ENCODE measurements at regions not wholly inside any gene's neighbourhood (a gene's known extent, or its start where the extent isn't known, plus 50 kb on each side); places are given as distances from the start of the nearest gene placed in this dataset.

DNA sequence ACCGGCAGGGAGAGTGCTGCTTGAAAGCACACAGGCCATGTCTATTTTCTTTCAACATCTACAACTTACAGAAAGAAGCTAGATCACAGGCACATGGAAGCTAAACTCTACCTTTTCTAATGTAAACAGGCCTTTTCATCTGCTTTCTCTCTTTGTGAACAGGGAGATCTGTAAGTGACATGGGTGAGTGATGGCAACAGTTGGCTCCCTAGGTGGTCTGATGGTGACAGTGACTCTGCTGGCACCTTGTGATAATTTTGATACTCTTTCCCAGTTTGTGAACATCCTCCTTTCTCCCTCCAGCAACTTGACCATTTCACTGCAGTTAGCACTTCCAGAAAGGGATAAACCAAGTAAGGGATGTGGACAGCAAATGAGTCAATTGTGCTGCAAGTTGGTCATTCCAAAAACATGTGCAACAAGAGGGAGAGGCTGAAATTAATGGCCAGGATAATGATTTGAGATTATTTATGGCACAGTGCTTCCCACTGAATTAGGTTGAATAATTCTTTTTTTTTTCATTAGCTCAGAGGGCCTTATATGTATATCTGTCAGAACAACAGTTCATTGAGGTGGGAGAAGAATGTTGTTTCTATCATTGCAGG, 89.5 kb downstream of the XCL2 start:
- DNase-seq: no peak

DNA sequence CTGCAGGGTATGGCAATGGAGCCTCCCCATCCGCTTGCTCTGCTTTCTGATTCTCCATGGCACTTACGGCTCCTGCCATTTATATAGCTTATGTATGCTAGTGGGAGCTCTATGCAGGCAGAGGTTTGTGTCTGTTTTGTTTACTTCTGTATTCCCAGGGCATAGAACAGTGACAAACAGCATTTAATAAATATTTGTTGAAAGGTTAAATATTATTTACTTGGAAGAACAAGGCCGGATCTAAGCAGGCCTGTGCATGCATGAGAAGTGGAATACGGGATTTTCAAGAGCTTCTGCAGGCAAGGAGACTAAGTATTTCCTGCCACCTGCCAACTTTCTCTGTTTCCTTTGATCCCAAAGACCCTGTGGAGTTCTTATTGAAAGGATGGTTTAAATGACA, 90.7 kb downstream of the XCL2 start:
- no peak for DNase-seq

DNA sequence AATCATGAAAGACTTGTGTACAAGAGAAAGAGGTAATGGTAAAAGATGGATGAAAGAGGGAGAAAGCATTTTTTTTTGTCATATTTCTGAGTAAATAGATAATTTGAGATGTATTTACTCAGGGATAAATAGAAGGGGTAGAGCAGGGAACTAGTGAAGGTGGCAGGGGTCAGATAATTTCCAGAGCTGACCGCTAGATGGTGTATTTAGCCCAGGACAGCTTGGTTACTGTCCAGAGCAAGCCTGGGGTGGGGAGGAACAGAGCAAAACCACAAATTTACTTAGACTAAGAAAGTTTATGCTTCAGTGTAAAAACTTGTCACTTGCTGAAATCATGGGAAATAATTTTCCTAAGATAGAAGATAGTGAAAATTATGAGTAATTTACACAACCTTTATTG, 91.5 kb downstream of the XCL2 start:
- no peak for DNase-seq

DNA sequence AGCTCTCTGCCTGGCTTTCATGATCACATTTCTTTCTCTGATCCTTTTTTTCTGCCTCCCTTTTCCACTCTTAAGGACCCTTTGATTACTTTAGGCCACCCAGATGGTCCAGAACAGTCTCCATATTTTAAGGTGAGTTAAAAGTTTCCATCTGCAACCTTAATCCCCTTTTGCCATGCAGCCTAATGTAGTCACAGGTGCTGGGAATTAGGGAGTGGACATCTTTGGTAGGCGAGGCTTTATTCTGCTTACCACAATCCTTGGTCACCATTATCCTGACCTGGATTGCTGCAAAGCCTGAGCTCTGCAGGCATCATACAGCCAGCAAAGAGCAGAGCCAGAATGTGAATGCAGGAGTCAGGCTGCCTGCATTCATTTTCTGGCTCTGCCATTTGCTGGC, 95.9 kb downstream of the XCL2 start:
- no peak for DNase-seq

DNA sequence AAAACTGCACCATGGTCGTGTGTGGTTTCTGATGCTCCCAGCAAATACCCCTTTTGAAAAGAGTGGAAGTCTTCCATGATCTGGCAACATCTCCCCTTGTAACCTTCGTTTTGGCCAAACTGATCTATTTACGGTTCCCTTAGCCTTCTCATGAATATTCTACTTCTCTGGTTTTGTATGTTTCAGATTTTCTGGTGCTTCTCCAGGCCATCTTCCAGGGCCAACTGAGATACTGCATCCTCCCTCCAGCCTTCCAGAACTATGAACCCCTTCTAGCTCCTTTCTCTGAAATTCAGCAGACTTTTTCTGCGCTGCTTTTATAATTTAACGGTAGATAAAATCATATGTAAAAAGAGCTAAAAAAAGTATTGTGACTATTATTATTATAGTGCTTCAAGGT, 97.7 kb downstream of the XCL2 start:
- DNase-seq: no peak

DNA sequence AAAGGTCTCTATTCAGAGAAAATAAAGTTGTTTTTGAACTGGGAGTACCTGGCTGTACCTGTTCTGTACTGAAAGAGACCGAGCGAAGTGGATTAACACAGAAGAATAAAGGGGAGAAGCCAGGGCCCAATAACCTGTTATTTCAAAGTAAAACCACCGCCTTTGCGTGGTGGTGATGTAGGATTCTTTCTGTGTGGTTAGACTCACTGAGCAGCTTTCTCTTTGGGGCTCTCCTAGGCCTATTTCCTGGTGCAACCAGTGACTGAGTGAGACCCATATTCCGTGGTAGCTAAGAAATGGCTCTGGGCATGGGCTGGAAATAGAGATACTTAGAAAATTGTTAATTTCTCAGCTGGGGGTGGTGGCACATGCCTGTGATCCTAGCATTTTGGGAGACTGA, 99.9 kb downstream of the XCL2 start:
- DNase-seq: no peak

DNA sequence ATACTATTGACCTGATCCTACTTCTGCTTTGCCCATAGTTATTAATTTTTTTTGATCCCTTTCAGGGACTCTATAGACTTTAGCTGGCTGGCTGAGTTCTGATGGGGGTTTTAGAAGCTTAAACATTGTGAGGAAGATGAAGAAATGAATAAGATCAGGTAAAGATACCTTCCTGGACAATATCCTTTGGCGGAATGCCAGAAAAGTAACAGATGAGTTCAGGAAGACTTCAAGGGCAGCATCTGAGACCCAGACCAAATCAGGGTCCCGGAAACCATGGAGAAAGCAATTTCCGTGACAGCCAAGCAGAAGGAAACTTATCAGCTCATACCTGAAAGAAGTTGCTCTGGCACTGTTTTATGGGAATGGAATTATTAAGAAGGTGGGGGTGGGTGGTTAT, 100.4 kb downstream of the XCL2 start:
- DNase-seq: no peak

DNA sequence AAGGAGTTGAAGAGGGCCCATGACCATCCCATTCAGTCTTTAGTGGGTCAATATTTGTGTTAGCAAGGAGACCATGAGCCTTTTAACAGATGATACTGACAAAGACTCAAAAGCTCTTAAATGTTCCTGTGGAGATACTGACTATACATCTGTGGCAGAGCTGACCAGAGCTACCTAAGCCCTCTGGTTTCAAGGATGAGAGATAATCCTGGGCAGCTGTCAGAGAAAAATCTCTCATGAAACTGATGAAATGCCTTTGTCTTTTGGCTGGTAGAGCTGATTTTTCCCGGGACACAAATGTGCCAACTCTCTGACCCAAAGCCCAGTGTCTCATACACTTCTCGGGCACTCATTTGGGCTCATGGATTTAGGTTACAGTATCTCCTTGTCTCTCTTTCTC, 100.9 kb downstream of the XCL2 start:
- DNase-seq: no peak

DNA sequence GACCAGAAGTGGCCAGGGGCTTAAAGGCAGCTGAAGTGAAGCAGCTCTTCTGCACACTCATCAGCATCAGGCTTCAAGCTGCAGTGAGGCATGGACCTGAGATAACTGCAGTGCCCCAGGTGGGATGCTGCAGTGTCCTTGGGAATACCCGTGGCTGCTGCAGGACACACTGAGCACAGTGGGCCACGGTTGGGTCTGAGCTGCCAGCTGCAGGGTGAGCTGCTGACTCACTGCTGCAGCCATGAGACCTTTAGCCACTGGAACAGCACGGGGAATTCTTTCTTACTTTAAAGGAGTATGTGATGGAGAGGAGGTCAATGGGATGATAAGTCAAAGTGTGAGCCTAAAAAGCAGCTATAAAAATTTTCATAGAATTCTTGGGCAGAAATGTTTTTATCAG, 102.1 kb downstream of the XCL2 start:
- DNase-seq: no peak

DNA sequence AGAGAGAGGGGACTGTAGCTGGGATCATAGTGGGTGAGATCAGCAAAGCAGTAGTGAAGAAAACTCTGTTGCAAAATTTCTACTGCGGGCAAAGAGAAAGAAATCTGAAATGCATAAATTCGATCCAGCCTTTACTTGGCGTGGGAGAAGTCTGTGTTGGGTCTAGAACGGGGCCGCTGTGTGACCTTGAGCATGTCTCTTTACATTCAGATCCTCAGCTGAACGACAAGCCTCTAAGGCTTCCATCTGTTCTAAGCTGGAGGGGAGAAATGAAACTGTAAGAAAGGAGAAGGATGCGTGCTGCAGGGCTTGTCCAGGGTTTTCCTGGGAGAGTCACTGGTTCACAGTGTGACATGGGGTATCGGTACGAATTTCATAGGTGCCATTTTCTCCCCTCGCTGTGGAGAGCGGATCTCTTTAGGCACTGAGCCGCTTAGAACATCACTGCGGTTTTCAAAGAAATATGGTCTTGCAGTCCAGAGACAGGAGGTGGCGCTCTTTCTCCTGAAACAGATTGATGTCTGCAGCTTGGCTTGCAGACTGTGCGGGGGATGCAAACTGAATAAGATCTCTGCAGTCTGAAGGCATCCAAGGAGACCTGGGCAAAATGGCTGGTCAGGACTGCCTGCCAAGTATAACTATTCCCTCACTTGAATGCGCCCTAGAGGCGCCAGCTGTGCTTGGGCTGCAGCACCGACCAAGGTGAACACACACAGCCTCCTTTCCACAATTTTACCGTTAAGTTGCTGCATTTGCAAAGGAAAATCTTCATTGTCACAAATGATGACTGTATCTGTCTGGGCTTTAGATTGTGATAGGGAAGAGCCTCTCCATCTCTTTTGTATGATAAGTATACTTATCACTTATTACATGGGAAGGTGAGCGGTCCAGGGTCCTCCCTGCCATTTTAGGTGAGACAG, 104.1 kb downstream of the XCL2 start:
- DNase-seq: peak in 3 of 4 experiments; percentile 19 to 61 (median 55)

DNA sequence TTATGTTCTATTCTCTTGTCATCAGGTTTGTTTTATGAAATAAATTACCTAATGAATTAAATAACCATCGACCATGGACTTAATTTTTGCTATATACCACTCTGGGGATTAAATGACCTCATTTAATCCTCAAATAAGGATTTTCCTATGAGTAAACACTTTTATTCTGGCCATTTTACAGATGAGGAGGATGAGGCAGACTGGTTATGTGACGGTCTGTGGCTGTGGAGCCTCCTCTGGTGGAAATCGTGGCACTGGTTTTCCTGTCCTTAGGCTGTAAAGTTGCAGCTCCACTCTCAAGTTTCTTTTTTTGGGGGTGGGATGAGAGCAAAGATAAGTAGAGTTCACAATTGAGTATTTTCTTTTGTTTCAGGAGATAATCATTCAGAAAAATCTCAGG, 105.2 kb downstream of the XCL2 start:
- no peak for DNase-seq

DNA sequence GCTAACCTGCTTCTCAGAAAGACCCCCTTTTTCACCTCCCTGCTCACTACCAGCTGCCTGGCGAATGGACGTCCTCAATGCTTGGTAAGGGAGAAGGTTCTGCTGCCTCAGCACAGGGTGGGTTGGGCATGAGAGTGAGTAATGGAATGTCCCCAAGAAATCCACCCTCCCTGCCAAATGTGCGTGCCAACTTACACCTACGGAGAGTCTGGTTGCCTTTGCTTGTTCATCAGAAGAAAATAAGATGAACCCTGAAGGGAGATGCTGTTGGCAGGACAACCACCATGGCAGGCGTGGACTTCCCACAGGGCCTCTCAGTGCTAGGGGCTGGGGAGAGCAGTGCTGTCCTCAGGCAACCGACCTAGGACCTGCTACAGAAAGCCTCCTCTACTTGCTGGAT, 106.0 kb downstream of the XCL2 start:
- no peak for DNase-seq

DNA sequence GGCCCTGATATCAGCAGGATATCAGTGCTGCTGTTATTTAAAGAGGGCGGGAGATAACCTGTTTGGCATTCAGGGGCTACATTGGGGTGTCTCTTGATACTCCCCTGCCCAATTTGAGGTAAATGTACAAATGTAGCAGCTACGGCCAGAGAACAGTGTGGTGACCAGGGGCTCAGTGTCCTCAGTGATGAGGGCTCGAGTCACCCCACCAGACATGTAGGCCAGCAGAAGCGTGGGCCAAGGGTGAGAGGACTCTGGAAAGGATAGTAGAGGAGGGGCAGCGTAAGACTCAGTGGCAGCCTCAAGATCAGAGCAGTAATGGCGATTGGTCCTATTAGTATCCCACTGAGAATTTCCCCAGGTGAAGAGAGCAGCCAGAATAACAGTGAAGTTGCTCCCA, 108.4 kb downstream of the XCL2 start:
- DNase-seq: no peak

DNA sequence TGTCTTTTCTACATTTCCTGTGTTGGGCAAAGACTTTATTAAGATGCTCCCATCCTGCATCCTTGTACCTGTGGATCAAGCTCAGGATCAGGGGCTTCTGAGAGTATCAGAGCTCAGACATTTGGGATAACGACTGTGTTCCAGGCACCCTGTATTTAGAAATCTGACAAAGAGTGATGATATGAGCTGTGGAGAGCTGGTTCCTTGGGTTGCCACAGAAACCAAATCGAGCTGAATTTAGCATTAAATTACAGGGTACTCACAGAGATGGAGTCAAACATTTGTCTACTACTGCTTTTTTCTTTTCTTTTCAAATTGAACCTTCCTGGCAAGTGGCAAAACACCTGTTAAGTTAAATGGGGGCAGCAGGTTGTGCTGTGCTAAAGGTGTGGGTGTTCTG, 110.6 kb downstream of the XCL2 start:
- DNase-seq: no peak

DNA sequence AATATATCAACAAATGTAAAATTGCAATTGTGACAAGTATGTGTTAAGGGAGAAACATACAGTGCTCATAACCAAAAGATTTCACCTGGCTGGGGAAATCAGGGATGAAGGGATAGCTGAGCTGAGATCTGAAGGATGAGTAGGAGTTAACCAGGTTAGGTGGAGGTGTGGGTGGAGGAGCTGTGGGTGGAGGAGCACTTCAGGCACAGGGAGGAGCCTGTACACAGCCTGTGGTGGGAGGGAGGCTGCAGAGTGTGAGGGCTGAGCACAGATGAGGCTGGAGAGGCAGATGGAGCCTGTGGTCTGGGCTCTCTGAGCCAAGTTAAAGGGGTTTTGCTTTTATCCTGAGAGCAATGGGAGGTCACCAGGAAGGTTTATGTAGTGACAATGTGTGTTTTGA, 111.9 kb downstream of the XCL2 start:
- DNase-seq: no peak

DNA sequence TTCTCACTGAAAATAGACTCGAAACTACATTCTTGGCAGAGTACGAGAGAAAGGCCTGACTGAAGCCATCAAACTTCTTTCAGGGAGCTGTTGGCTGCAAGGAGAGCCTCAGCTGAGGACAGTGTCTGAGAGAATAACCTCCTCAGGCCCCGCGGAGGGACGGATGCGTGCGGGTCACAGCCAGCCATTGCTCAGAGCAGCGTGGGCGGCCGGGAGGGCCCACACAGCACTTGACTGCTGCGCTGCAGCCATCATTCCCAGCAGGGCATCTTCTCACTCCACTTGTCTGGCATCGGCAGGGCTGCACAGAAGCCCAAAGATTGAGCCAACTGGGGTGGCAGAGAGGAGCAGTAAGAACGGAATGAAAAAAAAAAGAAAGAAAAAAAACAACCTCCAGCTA, 113.5 kb downstream of the XCL2 start:
- DNase-seq: no peak

DNA sequence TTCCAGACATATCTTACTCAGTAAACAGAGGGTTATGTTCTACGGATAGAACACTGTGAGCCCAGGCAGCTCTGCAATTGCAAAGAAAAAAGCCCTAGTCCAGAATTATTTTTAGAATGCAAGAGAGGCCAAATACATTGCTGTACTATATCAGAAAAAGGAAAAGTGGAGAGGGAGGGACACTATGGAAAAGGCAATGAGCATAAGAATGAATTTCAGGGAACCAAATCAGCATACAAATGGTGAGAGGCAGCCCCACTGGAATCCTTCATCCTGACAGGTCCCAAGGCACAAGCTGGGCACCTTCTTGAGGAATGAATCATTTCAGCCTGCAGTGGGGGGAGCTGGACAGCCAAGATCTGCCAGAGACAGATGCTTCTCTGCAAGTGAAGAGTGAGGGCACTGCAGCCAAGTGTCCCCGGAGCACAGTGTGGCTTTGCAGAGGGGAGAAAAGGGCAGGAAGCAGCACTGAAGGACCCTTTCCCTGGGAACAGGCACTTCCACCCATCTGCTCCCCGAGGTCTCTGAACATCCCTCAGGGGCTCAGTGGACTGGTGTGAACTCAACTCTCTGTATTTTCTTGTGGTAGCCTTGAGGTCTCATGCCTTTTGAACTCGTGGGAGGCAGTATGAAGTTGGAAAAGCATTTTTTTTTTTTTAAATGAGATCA, 115.6 kb downstream of the XCL2 start:
- no peak for DNase-seq

DNA sequence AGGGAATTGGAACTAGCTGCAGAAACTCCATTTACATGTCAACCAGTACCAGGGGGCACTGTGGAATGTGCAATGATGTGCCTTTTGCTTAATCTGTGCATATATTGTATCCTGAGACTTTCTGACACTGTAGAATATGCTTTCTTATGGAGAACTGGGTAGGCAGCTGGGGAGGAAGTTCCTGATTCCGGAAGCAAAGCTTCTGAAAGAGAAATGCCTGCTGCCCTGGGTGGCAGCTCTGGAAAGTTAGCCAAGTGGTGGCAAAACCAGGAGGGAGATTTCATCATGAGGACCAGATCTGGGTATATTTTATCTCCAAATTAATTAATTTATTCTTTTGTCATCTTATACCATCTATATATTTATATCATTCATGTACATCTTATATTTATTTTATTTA, 116.7 kb downstream of the XCL2 start:
- DNase-seq: no peak

DNA sequence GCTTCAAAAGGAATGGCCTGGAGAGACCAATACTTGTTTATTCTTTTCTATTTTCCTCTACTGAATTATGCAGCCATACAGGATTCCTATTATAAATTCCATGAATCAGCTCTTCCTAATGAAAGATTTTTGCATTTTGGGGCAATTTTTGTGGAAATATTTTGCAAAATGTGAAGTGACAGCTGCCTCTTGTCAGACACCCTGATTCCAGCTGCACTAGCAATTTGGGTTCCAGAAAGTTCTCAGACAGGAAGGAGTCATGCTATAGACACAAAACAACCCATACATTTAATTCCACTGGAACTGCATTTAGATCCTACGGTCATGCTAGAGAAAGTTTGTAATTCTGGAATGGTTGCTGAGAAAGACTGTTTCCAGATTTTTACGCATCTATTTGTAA, 119.5 kb downstream of the XCL2 start:
- no peak for DNase-seq

DNA sequence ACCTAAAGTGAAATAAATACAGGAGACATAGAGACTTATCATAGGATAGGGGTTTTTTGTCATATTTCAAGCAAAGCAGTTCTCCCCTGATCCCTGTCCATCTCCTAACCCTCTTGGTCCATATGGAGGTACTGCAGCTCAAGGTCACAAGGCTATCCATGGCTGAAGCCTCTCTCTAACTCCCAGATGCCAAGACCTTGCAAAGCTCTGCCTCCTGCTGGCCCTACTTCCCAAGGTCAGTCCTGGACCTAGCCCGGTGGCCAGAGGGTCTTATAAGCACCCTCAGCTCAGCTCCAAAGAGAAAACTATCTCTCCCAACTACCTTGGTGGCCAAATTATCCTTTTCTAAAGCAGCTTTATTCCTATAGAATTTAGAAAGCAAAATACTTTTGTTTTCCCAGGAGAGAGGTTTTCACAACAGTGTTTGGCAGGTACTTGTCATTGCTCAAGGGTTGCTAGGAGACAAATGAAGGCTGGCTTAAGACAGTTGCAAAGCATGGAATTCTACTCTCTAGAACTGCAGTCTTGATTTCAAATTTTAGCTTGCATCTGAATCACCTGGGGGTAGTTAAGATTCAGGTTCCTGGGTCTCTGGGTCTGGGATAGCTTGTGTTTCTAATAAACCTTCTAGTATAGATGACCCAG, 121.5 kb downstream of the XCL2 start:
- DNase-seq: no peak

DNA sequence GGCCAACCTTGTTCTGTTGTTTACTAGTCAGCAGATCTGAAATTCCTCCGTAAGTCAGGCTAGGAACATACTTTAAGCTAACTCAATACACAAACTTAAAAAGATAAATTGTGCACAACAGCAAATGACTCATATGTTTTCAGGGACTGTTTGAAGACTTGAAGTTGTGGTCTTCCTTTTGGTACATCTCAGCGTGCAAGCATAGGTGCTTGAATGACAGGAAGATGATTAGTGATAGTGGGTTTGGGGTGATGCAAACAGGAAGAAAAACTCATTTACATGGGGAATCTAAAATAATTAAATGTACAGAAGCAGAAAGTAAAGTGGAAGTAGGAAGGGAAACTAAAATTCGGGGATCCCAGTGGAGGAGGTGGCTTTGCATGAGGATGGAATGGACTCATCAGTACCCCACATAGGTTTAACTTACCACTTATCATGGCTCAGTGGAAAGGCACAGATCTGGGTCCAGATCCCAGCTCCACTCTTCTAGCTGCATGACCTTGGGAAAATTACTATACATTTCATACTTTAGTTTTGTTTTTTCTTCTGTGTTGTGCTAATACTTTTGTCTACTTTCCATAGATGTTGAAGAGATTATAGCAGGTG, 122.3 kb downstream of the XCL2 start:
- DNase-seq: no peak

DNA sequence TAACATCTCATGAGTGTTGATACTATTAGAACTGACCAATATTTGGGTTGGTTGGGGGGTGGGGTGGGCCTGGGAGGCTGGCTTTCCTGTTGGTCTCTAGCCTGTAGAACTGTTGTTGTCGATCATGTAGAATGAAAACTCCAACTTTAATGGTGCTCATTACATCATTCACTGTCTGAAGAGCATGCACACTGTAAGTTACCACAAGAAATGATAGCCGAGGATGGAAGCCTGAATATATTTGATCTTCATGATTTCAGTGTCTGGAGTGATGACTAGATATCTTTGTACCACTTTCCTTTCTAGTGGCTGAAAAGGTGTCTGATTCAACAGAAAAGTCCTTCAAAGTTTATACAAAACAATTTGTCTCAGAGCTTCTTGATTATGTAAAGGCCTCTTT, 123.6 kb downstream of the XCL2 start:
- DNase-seq: no peak

DNA sequence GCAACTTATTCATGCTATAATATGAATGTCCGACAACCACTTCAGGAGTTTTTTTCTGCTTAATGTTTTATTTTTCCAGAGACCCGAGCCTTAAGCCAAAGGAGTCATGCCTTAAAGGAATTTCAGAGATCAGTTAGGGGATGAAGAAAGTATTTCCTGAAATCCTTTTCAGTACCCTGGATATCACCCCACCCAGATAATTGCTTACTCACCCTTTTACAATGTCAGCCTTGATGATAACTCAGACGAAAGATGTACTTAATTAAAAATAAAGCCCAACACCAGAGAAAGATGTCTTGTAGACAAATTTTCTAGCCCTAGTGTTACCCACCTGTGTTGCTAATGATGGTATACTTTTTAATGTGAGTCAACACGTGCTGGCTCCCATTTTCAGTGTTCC, 124.1 kb downstream of the XCL2 start:
- DNase-seq: no peak

Measured in activated naive CD4-positive, alpha-beta T cell (primary cell).